ENCODE measurements at regions not wholly inside any gene's neighbourhood (a gene's known extent, or its start where the extent isn't known, plus 50 kb on each side); places are given as distances from the start of the nearest gene placed in this dataset.

GRCh38 chr13:34201050-34201913, 383.3 kb downstream of the RFC3 start:
- Histone ChIP-seq H3K4me3 (replicated peaks in 1 of 2; ENCODE audit: low read depth in 1 of 2, low read length in 2 of 2) (no peak overlapping the region), H3K4me1 (ENCODE audit: control insufficient read depth in 1 of 2, insufficient read depth in 2 of 2, low read length in 2 of 2) (no peaks in the 10 kb centered on the region), H3K9me3 (ENCODE audit: control insufficient read depth in 1 of 2, insufficient read depth in 1 of 2, low read depth in 1 of 2, low read length in 2 of 2) (no peaks in the 10 kb centered on the region), H3K27ac (ENCODE audit: low read depth, low read length) (no peak overlapping the region), H4K20me1 (ENCODE audit: insufficient read depth) (no peaks in the 10 kb centered on the region), H3K79me2 (ENCODE audit: insufficient read depth, low read length) (no peaks in the 10 kb centered on the region), H3K4me2 (ENCODE audit: low read length) (no peak overlapping the region), H3K9me2 (ENCODE audit: insufficient read depth) (no peaks in the 10 kb centered on the region), H3K36me3 (ENCODE audit: control insufficient read depth in 1 of 2, insufficient read depth in 2 of 2, low read length in 2 of 2) (no peaks in the 10 kb centered on the region), H3K9ac (ENCODE audit: low read length) (no peak overlapping the region), H2AFZ (ENCODE audit: low read depth, low read length, poor library complexity, severe bottlenecking) (no peak overlapping the region), H3K27me3 (ENCODE audit: insufficient read depth, low read length) (no peaks in the 10 kb centered on the region)
- ChIA-PET POLR2A (no interaction called here), RAD21 (ENCODE audit: low non-redundant PET in 1 of 2, low total read pairs in 2 of 2, uncharacterized antibody in 2 of 2, unreplicated experiment in 2 of 2) (no interaction called here), CTCF (no interaction called here)
- ATAC-seq (no peak), DNase-seq (ENCODE audit: low read depth, low spot score) (no peak)
- intact Hi-C loops (cut with micrococcal nuclease): no loop called here
- BruUV-seq (replicated peaks): no TSS peak
- TF ChIP-seq SRF (IDR thresholded peaks at IDR 0.05; ENCODE audit: low read depth) (no peak), SIN3A (IDR thresholded peaks at IDR 0.05; ENCODE audit: low read depth) (no peak), TCF7L2 (IDR thresholded peaks at IDR 0.05; ENCODE audit: borderline replicate concordance, extremely low read depth, insufficient read depth, insufficient read length) (no peak), ZFX (IDR thresholded peaks at IDR 0.05) (no peak), EGR1 (IDR thresholded peaks at IDR 0.05; ENCODE audit: low read depth) (no peak), CTCF (IDR thresholded peaks at IDR 0.05 in 2 of 3, conservative IDR thresholded peaks at IDR 0.05 in 1 of 3; ENCODE audit: borderline replicate concordance in 1 of 3, insufficient read depth in 1 of 3, low read depth in 2 of 3, low read length in 2 of 3) (no peak), JUND (IDR thresholded peaks at IDR 0.05) (no peak), ELF1 (IDR thresholded peaks at IDR 0.05; ENCODE audit: borderline replicate concordance, low read depth) (no peak), CEBPB (IDR thresholded peaks at IDR 0.05; ENCODE audit: low read depth) (no peak), EZH2 (IDR thresholded peaks at IDR 0.05) (no peak), ZBTB33 (IDR thresholded peaks at IDR 0.05; ENCODE audit: extremely low read depth, insufficient replicate concordance, low read length) (no peak), SP1 (IDR thresholded peaks at IDR 0.05; ENCODE audit: low read depth) (no peak), POLR2AphosphoS5 (IDR thresholded peaks at IDR 0.05; ENCODE audit: low read depth, low read length) (no peak)
